Stimulated activated CD4-positive, alpha-beta T cell treated with anti-CD3 and anti-CD28 coated beads, Interleukin-2, amount 100 ng/mL, for 48 hours (primary cell): ENCODE measurements at regions not wholly inside any gene's neighbourhood (a gene's known extent, or its start where the extent isn't known, plus 50 kb on each side); places are given as distances from the start of the nearest gene placed in this dataset.
A peak's percentile ranks its signal among the peaks of the same experiment; 100 is the strongest.
"Not testable (repeated sequence)": the region's sequence is repeated elsewhere in the genome, so short reads cannot be mapped to it uniquely, and the experiment has no call there.

Experiments
- DNase-seq, 2 donors: peaks; one replicate each; pipeline ENCODE4 v3.0.0-alpha.2; 2020

GRCh38 chr2:63696496-63696895 lies 107.7 kb downstream of the MDH1 start:
- DNase-seq, result no peak

DNA sequence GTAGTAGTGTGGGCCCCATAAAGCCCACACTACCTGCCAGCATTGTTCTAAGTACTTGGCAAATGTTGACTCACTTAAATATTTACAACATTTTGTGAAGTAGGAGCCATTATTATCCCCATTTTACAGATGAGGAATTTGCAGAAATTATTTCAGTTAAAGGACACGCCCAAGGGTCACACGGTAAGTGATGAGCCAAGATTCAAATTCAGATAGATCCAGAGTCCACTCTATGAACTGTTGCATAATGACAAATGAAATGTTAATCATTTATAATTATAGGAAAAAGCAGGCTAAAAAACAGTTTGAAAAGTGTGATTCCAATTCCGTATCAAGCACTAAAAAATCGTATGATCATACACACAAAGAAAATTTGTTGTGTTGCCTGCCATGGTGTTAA lies 108.4 kb downstream of the MDH1 start:
- DNase-seq, result no peak

DNA sequence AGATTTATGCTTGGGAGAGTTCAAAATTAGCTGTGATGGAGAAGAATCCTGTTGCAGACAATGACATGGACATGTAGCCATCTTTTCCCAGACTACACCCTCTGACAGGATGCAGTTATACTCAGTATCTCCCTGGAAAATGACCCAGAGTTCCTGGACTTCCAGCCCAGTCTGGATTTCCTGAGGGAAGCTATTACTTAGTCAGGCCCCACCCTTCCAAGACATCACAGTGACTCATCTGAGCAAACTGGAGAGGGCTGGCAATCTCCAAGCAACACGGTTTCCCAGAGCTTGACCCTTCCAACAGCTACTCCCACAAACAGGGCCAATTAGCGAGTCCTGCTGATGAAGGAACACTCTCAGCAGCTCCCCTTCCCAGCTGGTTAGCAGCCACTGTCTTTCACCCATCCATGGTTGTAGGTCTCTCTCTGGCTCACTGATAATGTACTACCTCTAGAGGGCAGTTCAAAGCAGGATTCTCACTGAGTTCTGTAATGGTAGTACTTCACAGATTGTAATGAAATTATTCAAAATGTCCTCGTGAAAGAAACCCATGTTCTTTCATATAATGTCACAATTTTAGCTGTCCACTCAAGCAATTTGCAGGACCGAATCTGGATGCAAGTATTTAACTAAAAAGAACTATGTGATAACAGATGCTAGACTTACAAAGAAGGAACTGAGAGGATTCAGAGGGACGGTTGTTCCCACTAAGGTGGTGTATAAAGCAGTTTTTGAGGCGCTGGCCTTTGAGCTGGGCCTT lies 110.2 kb downstream of the MDH1 start:
- peak in 1 of 2 donors; percentile 3 for DNase-seq

- no peak for DNase-seq
These were observed 110.7 kb downstream of the MDH1 start for GRCh38 chr2:63699549-63699839.

DNA sequence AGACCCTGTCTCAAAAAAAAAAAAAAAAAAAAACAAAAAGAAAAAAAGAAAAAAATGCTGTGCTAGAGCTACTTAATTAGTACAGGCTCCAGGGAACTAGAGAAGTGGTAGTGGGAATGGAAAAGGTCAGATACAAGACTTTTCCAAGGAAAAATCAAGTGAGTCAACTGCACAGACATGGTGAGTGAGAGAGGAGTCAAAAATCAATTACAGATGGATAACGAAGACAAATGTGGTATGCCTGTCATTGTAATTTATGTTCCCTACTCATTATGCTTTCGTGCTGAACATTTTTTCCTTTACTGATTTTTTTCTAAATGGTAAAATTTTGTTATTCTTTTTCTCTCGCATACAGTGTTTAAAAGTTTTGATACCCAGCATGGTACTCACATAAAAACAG lies 111.5 kb downstream of the MDH1 start:
- DNase-seq, result no peak

DNA sequence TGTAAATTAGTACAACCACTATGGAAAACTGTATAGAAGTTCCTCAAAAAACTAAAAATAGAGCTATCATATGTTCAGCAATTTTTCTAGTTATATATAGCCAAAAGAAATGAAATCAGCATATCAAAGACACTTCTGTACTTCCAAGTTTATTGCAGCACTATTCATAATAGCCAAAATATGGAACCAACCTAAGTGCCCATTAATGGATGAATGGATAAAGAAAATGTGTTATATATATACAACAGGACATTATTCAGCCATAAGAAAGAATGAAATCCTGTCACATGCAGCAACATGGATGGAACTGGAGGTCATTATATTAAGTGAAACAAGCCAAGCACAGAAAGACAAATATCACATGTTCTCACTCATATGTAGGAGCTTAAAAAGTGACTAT lies 112.6 kb downstream of the MDH1 start:
- DNase-seq, result no peak

GRCh38 chr2:63706084-63706483 lies 117.3 kb downstream of the MDH1 start:
- DNase-seq, result not testable (repeated sequence)

- no peak for DNase-seq
These were observed 122.0 kb downstream of the MDH1 start for GRCh38 chr2:63710732-63711131.

GRCh38 chr2:63712748-63713147 lies 124.0 kb downstream of the MDH1 start:
- no peak for DNase-seq

DNA sequence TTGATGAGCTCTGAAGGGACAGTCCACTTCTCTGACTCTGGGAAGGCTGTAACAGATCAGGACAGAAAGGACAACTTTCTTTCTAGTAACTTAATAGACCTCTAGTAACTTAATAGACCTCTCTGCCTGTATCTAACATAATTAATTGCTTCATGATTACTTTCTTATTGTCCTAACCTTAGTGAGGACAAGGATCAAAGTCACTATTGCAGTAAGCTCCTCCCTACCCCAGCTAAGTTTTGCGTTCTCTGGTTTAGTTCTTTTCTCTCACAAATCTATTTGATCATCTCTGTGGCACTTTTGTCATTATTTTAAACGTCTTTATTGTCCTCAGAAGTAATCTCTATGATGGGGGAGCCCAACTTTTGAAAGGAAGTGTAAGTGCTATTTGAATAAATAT lies 125.5 kb upstream of the UGP2 start:
- no peak for DNase-seq

DNA sequence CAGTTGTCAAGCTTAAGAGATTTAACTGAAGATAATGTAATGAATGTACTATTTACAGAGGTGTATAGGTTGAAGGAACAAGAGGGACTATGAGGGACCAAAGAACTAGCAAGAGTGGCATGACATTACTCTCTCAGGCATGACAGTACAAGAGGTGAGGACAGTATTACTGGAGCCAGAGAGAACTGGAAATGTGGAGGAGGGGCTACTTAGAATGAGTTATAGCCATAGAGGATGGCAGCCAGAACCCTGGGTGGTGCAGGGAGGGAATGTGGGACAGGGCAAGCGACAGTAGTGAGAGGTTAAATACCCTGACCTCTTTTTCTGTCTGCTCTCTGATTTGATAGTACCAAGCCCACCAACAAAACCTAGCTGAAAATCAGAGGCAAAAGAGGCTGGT lies 122.6 kb upstream of the UGP2 start:
- no peak for DNase-seq

- DNase-seq, result no peak
These were observed 120.6 kb upstream of the UGP2 start for GRCh38 chr2:63721082-63721424.

DNA sequence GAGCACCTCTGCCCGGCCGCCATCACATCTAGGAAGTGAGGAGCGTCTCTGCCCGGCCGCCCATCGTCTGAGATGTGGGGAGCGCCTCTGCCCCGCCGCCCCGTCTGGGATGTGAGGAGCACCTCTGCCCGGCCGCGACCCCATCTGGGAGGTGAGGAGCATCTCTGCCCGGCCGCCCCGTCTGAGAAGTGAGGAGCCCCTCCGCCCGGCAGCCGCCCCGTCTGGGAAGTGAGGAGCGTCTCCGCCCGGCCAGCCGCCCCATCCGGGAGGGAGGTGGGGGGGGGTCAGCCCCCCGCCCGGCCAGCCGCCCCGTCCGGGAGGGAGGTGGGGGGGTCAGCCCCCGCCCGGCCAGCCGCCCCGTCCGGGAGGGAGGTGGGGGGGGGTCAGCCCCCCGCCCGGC lies 119.4 kb upstream of the UGP2 start:
- DNase-seq, result not testable (repeated sequence)

DNA sequence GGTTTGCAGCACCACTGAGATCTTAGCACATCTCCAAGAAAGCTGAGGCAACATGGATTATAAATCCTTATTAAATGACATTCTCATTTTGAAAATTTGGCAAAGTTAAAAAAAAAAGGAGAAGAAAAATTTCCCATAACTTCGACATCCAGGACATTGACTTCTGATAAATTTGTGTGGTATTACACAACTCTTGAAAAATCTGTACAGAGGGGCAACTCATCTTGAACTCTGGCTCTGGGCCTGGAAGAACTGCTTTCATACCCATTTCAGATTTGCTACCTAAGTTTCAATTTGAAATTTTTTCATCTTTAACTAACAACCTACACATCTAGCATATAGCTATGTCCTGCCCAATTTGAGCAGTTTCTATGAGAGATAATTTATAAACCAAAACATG lies 118.0 kb upstream of the UGP2 start:
- no peak for DNase-seq

DNA sequence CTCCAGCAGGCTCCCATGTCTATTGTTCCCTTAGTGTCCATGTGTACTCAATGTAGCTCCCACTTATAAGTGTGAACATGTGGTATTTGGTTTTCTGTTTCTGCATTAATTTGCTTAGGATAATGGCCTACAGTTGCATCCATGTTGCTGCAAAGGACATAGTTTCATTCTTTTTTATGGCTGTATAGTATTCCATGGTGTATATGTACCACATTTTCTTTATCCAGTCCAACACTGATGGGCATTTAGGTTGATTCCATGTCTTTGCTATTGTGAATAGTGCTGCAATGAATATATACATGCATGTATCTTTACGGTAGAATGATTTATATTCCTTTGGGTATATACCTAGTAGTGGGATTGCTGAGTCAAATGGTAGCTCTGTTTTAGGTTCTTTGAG lies 116.5 kb upstream of the UGP2 start:
- DNase-seq, result not testable (repeated sequence)

DNA sequence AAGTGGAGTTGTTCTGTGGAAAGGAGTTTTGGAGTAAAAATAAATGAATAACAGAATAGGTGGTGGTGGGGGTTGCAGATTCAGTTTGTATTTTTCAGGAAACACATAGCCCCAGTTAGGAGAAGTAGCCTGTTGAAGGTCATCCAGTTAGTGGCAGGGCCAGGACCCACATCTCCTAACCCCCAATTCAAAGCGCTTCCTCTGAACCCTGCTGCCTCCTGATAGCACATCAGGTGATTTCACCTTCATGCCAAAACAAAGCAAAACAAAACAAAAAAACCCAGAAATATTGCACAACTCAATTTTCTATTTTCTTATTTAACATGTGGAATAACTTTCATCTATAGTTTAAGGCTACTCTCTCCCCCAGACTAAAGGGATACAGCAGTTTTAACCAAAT lies 112.3 kb upstream of the UGP2 start:
- DNase-seq, result no peak

DNA sequence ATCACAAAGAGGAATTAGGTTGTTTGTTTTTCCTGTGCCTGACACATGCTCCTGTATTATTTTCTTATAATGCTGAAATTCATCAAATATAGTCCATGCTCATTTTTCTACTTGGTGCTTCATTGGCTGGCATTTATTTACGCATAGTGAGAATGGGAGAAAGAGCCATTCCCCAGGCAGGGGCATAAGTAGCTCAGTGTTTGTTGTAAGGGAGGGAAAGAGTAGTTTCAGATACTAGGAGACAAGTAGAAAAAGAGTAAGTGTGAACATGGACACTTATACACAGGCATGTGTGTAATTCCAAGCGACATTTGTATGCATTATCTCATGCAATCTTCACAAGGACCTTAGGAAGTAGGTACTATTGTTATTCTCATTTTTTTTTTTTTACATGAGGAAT lies 111.9 kb upstream of the UGP2 start:
- DNase-seq, result no peak

- DNase-seq, result no peak
These were observed 107.2 kb upstream of the UGP2 start for GRCh38 chr2:63734510-63734909.

DNA sequence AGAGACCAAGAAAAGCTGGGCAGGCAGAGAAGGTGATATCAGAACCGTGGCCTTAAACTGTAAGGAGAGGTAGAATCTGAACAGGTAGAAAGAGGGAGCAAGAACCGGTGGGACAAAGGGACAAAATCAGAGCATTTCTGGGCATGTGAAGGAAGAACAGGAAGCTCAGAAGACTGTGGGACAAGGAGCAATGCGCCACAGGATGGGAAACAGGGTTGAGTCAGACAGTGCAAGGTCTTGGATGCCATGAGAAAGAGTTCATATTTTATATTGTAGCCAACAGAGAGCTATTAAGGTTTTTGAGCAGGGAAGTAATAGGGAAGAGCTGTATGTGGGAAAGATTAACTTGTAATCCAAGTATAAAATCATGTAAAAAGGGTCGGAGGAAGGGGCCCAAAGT lies 106.4 kb upstream of the UGP2 start:
- no peak for DNase-seq

GRCh38 chr2:63735931-63736330 lies 105.8 kb upstream of the UGP2 start:
- no peak for DNase-seq

GRCh38 chr2:63736354-63736753 lies 105.3 kb upstream of the UGP2 start:
- DNase-seq, result no peak

DNA sequence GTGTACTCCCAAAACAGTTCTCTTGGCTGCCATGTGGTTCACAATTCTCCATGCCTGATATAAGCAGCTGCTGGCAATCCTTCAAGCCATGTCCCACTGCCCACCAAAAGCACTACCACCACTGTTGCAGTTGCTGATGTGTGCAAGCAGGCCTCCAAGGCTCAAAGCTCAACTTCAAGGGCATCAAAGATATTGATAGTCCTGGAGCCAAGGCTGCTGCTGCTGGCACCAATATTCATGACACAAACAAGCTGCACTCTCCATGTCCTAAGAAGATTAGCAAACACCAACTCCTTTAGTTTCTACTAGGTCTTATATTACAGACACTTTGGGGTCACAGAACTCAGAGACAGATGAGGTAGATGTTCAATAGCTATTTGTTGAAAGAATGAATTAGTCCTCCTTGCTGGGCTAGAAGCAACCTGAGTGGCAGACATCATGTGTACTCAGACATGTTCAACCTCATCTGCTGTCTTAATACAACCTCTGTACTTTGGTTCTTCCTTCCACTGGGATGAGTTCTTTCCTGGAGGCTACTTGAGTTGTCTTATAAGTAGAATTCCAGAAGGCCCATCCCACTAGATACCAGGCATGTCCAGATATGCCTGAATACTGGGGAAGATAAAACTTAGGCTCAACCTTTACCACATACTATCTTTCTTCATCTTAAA lies 104.5 kb upstream of the UGP2 start:
- no peak for DNase-seq

DNA sequence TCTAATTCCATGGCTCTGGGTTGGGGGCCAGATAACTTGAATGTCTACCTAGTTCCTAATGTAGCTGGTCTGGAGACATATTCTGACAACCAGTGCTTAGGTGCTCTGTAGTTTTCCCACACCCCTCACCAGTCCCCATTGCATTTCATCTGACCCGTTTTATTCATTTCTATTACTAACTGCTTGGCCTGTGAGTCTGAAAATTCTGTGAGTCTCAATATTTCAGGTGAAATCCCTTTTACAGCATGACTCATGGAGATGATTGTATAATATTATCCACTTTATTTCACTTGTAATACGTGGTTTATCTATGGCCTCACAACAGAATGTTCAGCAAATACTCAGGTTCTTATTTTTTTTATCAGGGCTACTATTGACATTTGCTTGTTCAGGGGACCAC lies 103.7 kb upstream of the UGP2 start:
- no peak for DNase-seq

GRCh38 chr2:63739180-63739579 lies 102.5 kb upstream of the UGP2 start:
- not testable (repeated sequence) for DNase-seq

GRCh38 chr2:63740020-63740419 lies 101.7 kb upstream of the UGP2 start:
- DNase-seq, result no peak
